Fibroblast of the conjunctiva (primary cell): ENCODE measurements at regions not wholly inside any gene's neighbourhood (a gene's known extent, or its start where the extent isn't known, plus 50 kb on each side); places are given as distances from the start of the nearest gene placed in this dataset.
"Not testable (repeated sequence)": the region's sequence is repeated elsewhere in the genome, so short reads cannot be mapped to it uniquely, and the experiment has no call there.

Experiments used
- DNase-seq: peaks from one replicate; pipeline ENCODE4 v3.0.0-alpha.2; 2010; ENCODE audit warnings: low read depth

DNA sequence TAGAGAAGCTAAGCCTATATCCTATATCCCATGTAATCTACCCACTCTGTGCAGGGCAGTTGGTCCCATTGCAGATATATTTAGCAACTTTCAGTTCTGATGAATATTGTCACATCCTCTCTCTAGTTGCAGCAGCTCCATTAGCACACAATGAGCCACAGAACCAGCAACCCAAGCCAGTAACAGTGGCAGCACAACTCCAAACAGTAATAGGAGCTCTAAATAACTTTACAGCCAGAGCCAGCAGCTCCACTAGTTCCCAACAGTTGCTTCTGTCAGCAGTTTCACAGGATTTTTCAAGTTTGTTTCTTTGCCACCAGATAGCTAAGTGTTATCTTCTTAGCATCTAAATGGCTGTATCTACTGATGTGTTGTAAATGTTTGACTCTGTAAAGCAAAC lies 490.8 kb downstream of the HTR1B start:
- no peak for DNase-seq

DNA sequence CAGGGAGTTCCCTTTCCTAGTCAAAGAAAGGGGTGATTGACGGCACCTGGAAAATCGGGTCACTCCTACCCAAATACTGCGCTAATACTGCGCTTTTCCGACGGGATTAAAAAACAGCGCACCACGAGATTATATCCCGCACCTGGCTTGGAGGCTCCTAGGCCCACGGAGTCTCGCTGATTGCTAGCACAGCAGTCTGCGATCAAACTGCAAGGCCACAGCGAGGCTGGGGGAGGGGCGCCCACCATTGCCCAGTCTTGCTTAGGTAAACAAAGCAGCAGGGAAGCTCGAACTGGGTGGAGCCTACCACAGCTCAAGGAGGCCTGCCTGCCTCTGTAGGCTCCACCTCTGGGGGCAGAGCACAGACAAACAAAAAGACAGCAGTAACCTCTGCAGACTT lies 504.1 kb downstream of the HTR1B start:
- not testable (repeated sequence) for DNase-seq

DNA sequence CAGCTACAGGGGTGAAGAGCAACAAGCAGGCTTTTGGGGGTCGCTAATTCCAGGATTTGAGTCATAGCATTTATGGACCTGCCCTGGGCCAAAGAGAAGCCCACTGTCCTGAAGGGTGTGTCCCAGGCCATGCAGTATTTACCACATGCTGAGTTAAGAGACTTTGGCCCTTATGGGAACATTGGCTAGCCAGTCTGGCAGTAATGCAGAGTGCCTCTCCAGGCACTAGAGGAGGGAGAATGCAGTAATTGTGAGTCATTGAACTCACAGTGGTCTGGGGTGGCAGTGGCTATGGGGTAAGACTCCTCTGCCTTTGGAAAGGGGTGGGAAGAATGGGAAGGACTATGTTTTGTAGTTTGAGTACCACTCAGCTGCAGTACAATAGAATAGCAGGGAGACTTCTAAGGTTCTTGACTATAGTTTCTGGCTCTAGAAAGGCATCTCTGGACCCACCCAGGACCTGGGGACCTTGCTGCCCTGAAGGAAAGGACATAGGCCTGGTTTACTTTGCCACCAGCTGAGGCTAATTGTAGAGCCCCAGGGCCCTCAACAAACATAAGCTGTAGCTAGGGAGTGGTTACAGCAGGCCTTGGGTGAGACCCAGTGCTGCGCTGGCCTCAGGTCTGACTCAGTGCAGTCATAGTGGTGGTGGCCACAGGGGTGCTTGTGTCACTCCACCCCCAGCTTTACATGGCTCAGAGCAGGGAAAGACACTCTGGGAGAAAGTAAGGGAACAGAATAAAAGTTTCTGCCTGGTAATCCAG lies 520.9 kb downstream of the HTR1B start:
- DNase-seq: no peak

DNA sequence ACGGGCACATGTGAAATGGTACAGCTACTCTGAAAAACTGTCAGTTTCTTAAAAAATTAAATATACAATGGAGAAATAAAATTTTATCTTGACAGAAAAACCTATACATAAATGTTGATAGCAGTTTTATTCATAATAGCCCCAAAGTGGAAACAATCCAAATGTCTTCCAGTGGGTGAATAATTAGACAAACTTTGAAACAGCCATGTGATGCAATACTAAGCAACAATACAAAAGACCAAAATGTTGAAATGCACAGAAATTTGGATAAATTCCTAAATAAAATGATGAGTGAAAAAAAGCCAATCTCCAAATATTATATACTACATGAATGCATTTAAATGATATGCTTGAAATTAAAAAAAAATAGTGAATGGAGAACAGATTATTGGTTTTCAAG lies 523.1 kb downstream of the HTR1B start:
- peak; percentile 29 for DNase-seq

DNA sequence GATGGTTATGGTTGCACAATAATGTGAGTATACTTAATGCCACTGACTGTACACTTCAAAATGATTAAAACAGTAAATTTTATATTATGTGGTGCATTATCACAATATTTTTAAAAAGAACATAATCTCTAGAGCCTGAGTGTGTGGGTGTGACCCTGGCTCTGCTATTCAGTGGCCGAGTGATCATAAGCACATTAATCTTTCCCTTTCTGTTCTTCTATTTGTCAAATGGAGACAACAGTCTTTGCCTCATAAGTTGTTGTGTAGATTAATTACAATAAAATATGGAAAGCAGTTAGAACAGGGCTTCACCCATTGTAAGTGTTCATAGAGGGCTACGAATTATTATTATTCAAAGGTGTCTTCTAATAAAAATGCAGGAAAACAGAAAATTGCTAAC lies 548.6 kb downstream of the HTR1B start:
- DNase-seq: no peak

DNA sequence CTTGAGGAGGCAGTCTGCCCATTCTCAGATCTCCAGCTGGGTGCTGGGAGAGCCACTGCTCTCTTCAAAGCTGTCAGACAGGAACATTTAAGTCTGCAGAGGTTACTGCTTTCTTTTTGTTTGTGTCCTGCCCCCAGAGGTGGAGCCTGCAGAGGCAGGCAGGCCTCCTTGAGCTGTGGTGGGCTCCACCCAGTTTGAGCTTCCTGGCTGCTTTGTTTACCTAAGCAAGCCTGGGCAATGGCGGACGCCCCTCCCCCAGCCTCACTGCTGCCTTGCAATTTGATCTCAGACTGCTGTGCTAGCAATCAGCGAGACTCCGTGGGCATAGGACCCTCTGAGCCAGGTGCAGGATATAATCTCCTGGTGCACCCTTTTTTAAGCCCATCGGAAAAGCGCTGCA lies 557.8 kb downstream of the HTR1B start:
- DNase-seq: not testable (repeated sequence)

DNA sequence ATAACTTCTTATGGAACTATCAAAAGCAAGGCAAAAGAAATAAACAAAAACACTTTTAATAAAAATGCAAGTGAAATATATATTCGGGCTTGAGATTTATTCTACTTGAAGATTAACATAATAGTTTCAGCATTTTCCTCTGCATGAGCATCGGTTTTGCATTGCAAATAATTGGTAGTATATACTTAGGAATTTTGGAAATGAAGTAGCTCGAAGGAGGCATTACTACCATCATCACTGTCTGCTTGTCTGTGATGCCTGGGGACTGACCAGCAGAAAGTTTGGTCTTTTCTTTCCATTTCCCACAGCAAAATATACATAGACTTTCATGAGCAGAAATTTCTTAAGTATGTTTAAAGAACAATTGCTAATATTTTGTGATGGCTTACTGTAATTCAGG lies 570.7 kb downstream of the HTR1B start:
- DNase-seq: no peak

DNA sequence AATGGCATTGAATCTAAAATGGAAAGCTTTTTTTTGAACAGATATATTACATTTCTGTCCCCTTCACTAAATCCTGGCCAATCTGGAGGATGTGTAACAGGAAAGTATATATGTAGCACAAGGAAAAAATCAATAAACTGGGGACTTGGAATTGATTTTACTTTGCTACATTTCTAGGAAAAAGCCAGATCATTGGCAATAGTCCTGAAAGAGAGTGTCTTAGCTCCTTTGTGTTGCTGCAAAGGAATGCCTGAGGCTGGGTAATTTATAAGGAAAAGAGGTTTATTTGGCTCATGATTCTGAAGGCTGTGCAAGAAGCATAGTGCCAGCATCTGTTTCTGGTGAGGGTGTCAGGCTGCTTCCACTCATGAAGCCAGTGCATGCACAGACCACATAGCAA lies 574.9 kb downstream of the HTR1B start:
- DNase-seq: no peak

DNA sequence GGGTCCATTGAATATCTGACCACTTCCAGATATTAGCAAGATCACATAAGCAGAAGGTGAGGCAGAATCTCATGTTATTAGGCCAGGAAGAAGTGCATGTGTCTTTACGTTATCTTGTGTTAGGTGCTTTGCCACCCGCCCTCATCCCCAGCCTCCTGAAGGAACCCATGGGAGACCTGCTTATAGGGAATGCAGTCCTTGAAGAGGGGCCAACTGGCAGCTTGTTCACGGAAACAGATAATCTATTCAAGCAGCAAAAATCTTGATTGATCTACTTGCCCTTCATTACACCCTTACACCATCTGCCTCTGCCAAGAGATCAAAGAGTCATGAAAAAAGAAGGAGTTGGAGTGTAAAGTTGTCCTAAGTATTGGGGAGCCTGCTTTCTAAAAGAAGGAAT lies 576.4 kb downstream of the HTR1B start:
- DNase-seq: no peak

DNA sequence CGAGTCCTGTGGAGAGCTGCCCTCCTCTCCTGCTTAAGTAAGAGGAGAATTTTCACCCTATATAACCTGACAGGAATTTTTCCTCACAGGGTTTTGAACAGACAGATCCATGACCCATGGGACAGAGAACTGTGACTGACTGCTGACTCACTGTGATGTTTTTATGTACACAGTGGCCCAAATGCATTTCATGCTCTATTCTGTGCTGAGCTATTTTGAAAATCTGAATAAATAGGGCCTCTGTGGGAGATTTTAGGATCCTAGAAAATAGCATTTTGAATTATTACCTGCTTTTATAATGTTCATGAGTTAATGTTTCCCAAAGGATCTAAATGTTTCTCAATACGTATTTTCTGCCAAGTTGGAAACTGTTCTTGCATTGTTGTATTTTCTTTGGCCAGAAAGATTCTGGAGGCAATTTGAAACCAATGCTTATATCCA lies 577.4 kb downstream of the HTR1B start:
- DNase-seq: peak; percentile 8

DNA sequence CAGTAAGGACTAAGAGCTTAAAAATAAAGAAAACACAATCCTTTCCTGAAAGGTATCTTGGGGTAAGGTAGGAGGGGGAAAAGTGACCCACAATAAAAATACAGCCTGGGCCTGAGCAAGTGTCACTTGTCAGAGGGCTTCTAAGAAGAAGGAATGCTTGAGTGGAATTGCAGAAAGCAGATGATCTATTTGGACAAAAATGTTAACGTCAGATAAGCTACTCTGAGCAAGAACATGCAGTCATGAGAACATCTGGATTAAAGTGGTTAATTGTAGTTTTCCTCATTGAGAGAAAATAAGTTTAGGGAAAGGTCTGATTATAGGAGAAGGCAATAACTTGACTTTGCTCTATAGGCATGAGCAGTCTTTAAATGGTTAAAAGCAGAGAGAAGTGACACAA lies 581.9 kb downstream of the HTR1B start:
- no peak for DNase-seq

DNA sequence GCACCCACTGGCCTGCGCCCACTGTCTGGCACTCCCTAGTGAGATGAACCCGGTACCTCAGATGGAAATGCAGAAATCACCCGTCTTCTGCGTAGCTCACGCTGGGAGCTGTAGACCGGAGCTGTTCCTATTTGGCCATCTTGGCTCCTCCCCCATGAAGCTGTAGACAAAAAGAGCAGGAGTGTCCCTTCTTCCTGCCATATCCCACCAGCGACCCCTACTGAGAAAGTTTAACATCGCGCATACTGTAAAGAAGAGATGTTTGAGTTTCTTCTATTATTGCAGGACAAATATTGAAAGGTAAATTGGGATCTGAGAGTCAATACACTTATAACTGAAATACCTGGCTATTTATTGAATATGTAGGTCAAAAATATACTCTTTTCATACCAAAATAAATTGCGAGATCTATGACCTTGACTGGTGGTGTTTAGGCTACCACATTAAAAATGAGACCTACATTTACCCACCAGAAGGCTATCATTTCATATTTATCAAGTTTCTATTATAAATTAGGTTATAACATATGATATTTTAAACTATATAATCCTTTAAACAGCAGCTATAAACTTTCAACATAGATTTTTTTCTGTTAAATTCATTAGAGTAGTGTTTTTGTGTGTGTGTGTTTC lies 586.3 kb downstream of the HTR1B start:
- DNase-seq: peak; percentile 39

DNA sequence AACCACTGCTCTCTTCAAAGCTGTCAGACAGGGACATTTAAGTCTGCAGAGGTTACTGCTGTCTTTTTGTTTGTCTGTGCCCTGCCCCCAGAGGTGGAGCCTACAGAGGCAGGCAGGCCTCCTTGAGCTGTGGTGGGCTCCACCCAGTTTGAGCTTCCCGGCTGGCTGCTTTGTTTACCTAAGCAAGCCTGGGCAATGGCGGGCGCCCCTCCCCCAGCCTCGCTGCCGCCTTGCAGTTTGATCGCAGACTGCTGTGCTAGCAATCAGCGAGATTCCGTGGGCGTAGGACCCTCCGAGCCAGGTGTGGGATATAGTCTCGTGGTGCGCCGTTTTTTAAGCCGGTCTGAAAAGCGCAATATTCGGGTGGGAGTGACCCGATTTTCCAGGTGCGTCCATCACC lies 586.9 kb downstream of the HTR1B start:
- not testable (repeated sequence) for DNase-seq

DNA sequence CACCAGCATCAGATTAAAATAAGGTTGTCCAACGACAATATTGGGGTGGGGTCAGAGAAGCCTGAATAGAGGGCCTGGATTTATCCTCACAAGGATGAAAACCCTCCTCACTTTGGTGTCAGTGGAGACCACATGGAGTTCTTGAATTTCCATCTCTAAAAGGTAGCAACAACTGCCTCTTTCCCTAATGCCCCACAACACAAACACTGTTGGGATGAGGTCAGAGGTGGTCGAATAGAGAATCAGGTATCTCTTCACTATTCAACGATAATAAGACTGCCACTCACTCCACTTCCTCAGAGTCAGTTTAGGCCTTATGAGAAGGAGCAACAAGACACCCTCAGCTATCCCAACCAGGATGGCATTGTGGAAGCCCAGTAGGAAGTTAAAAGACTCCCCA lies 596.1 kb downstream of the HTR1B start:
- no peak for DNase-seq

DNA sequence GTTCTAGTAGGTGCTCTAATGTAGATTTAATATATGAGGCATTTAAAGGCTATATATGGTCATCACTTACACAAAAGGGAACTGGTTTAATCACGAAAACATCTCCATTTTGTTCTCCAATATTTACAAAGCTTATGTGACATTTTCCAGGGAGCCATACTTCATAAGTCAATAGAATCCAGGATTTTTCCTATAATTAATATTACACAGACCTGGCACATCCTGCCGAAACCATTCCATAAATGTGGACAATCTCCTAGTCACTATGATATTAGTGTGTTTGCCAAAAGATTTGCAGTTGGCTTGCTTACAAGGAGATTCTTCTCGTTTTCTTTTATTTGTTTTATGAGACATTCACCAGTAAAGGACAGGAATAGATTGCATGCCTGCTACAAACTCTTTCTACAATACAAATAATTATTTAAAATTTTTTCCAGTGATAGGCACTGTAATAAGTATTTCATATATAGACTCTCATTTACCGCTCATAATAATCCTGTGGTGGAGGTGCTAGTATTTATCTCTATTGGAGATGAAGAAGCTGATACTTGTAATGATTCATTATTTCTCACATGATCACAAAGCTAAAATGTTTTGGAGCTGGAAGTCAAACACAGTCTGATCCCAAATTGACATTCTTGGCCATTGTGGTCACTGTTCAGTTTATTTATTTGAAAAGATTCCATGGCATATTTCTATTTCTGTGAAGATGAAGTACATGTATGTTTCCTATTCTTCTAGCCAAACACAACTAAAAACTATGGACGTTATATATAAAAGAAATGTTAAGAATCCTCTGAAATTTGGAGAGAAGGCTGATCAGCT lies 597.0 kb downstream of the HTR1B start:
- DNase-seq: peak; percentile 2

DNA sequence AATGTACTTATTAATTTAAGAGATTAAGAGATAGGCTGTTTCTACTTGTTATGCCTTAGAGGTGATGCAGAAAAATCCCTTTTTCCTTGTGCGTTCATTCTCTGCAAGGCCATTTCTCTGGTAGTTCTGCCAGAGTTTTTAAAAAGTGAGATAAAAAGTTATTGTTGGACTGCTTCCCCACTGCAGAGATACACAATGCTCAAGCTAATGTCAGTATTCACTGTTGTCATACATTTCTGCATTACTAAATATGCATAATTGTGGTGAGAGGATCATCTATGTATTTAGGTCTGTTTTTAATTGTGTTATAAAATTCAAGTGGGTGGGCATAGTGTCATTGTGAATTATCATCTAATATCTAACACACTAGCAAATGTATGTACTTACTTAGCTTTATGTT lies 600.4 kb downstream of the HTR1B start:
- peak; percentile 1 for DNase-seq

DNA sequence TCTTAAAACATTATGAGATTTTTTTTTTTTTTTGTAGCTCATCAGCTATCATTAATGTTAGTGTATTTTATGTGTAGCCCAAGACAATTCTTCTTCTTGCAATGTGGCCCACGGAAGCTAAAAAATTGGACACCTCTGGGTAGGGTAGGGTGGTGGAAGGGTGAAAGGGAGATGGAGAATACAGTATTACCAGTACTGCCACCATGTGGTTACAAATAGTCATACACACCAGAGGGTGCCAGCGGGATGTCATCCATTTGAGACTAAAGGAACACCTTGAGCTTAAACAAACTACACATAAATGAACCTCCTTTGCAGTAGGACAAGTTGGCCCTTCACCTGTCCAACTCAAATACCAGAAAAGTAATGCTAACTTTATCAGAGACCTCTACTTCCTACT lies 601.9 kb downstream of the HTR1B start:
- DNase-seq: no peak

DNA sequence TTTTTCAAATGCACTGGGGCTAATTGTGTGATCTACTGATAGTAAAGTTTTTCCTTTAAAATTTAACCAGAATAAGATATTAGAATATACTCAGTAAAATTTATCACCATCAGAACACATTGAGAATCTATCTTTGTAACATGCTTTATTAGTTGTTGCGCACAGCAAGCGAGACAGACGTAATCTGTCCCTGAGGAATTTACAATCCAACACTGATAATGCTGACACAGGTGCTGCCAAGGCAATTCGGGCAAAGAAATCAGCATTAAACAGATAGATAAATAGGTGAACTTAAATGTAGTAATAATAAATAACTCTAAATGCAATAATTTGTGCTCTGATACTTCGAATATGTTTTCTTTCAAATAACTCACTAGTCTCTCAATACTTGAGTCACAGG lies 607.2 kb downstream of the HTR1B start:
- no peak for DNase-seq

DNA sequence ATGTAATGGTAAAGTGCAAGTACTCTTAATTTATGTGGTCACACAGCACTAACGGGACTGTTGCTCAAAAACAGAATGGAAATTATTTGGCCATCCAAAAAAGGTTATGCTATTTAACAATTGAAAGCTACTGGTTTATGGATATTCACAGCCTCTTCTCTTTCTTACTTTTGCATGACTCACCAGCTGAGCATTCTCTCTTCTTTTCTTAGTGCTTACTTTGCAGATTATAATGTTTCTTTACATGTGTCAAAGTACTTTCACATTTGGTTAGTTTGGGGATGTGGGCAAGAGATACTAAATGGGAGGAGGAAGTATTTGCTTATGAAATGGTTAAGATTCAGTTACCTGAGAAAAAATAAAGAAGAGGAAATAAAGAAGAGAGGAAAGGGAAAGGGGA lies 610.5 kb downstream of the HTR1B start:
- DNase-seq: peak; percentile 0

DNA sequence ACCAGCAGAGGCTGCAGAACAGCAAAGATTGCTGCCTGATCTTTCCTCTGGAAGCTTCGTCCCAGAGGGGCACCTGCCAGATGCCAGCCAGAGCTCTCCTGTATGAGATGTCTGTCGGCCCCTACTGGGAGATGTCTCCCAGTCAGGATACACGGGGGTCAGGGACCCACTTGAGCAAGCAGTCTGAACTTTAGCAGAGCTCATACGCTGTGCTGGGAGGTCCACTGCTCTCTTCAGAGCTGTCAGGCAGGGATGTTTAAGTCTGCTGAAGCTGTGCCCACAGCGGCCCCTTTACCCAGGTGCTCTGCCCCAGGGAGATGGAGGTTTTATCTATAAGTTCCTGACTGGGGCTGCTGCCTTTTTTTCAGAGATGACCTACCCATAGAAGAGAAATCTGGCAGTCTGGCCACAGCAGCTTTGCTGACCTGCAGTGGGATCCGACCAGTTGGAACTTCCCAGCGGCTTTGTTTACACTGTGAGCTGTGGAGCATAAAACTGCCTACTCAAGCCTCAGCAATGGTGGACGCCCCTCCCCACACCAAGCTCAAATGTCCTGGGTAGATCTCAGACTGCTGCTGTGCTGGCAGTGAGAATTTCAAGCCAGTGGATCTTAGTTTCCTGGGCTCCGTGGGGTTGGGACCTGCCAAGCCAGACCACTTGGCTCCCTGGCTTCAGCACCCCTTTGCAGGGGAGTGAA lies 613.9 kb downstream of the HTR1B start:
- DNase-seq: not testable (repeated sequence)

DNA sequence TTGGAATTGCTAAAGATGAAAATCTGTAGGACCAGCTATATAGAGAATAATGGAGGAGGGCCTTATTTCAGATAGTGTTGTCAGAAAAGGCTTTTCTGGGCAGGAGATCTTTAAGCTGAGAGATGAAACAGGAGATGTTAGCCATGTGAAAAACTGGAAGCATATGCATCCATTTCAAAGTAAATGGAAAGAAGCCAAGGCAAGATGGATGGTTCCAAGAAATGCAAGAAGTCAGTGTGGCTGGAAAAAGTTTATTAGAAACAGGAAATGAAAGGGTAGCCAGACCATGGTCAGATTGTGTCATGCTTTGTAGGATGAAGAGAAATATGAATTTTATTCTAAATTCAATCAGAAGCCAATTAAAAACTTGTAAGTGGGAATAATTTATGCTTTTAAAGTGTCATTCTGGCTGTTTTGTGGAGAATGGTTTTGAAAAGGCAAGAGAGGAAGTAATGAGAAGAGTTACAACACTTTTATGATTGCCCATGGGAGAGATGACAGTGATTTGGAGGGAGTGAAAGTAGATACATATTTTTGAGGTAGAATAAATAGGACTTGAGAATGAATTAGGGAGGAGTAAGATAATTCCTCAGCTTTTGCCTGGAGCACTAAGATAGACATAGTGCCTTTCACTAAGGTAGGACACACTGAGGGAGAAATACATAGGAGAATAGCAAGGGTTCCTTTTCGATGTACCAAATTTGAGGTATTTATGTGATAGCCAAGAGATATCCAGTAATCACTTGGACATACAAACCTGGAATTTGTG lies 620.1 kb downstream of the HTR1B start:
- peak; percentile 17 for DNase-seq

DNA sequence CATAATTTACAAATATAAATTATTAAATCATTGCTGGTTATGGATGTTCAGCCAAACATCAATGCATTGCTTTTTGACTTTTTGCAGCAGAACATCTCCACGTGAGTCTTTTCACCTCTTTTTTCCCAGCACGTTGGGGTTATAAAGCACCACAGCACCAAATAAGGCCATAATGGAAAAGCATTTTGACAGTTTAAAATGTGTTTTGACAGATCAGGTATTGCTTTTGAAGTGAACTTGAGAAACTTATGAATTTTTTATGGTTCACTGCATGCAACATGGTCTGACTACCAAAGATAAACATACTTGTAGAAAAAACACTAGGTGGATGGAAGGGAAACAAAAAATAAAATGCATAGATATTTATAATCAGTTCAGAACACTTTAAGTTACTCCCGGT lies 622.4 kb downstream of the HTR1B start:
- DNase-seq: no peak
